Keratinocyte (primary cell): ENCODE measurements at regions not wholly inside any gene's neighbourhood (a gene's known extent, or its start where the extent isn't known, plus 50 kb on each side); places are given as distances from the start of the nearest gene placed in this dataset.

Experiments
- DNase-seq: peaks from one replicate; pipeline ENCODE4 v3.0.0-alpha.2; 2011; ENCODE audit warnings: low read depth, missing footprints, low spot score
- FAIRE-seq: peaks from 2 replicates; lab custom pipeline; 2011; peaks lifted over from hg19 to GRCh38; lab: Jason Lieb, UNC
- H2AFZ ChIP-seq: 2 replicates; pipeline ENCODE4 v1.6.0; 2012; ENCODE audit warnings: low read length, control low read depth, inconsistent platforms; ENCODE audit not compliant: control insufficient read depth
- H3K27ac ChIP-seq: 2 replicates; pipeline ENCODE4 v1.5.1; 2011; ENCODE audit warnings: low read length; ENCODE audit not compliant: control insufficient read depth, insufficient read depth
- H3K27me3 ChIP-seq: 3 replicates; pipeline ENCODE4 v1.6.0; 2011; ENCODE audit warnings: low read length; ENCODE audit not compliant: control insufficient read depth, insufficient read depth; ENCODE audit errors: extremely low read depth
- H3K36me3 ChIP-seq, 2 experiments: 2 replicates in 1 of 2; 3 replicates in 1 of 2; pipeline ENCODE4 v1.5.1; 2011; ENCODE audit warnings: low read length in 2 of 2, mild to moderate bottlenecking in 1 of 2; ENCODE audit not compliant: control insufficient read depth in 2 of 2, insufficient read depth in 2 of 2; ENCODE audit errors: extremely low read depth in 1 of 2
- H3K4me1 ChIP-seq: 3 replicates; pipeline ENCODE4 v1.5.1; 2011; ENCODE audit warnings: low read length; ENCODE audit not compliant: control insufficient read depth, insufficient read depth; ENCODE audit errors: extremely low read depth
- H3K4me2 ChIP-seq: 3 replicates; pipeline ENCODE4 v1.6.0; 2011; ENCODE audit warnings: low read depth, low read length; ENCODE audit not compliant: control insufficient read depth, insufficient read depth; ENCODE audit errors: extremely low read depth
- H3K4me3 ChIP-seq, 3 experiments: fragments of 200-600 bp in 1 of 3; sonication (generic) in 1 of 3; 2 replicates in 2 of 3; 3 replicates in 1 of 3; pipeline ENCODE4 v1.5.1; 2011 to 2016; ENCODE audit warnings: low read length in 3 of 3, mild to moderate bottlenecking in 3 of 3, control low read depth in 2 of 3, inconsistent platforms in 1 of 3, low read depth in 1 of 3, mixed read lengths in 1 of 3, mixed run types in 1 of 3, moderate library complexity in 1 of 3; ENCODE audit not compliant: control insufficient read depth in 2 of 3, insufficient read depth in 2 of 3; ENCODE audit errors: extremely low read depth in 1 of 3
- H3K79me2 ChIP-seq: 2 replicates; pipeline ENCODE4 v1.6.0; 2012; ENCODE audit warnings: low read length; ENCODE audit not compliant: control insufficient read depth, insufficient read depth
- H3K9ac ChIP-seq: 3 replicates; pipeline ENCODE4 v1.6.0; 2011; ENCODE audit warnings: low read length; ENCODE audit not compliant: control insufficient read depth, insufficient read depth; ENCODE audit errors: extremely low read depth
- H3K9me1 ChIP-seq: 3 replicates; pipeline ENCODE4 v1.6.0; 2011; ENCODE audit warnings: low read length; ENCODE audit not compliant: control insufficient read depth, insufficient read depth; ENCODE audit errors: extremely low read depth
- H3K9me3 ChIP-seq: 2 replicates; pipeline ENCODE4 v1.5.1; 2012; ENCODE audit warnings: low read depth, low read length; ENCODE audit not compliant: control insufficient read depth
- H4K20me1 ChIP-seq: 3 replicates; pipeline ENCODE4 v1.6.0; 2011; ENCODE audit warnings: low read length; ENCODE audit not compliant: control insufficient read depth, insufficient read depth; ENCODE audit errors: extremely low read depth
- EZH2 ChIP-seq: IDR thresholded peaks from one replicate; pipeline ENCODE4 v1.6.1; 2012; ENCODE audit warnings: inconsistent platforms, mild to moderate bottlenecking, low read length, moderate library complexity
- dilution Hi-C: fragments of 300-500 bp; cut with MboI; formaldehyde crosslinking; loops from one replicate; pipeline ENCODE4 v1.7.0; 2020; ENCODE audit warnings: low sequenced_read_pairs; ENCODE audit not compliant: extremely low pct_ligation_motif_present
- TF ChIP-seq, protein P1 (sequence below), 3 experiments: IDR thresholded peaks in 1 of 3; conservative IDR thresholded peaks in 1 of 3; optimal IDR thresholded peaks in 1 of 3; 2 replicates in 2 of 3; 3 replicates in 1 of 3; pipeline versions ENCODE3 to v1.5.1; 2011; ENCODE audit warnings: low read length in 3 of 3, mild to moderate bottlenecking in 3 of 3, moderate library complexity in 2 of 3, control low read depth in 1 of 3, inconsistent platforms in 1 of 3; ENCODE audit not compliant: insufficient read depth in 2 of 3; ENCODE audit errors: extremely low read depth in 1 of 3

DNA sequence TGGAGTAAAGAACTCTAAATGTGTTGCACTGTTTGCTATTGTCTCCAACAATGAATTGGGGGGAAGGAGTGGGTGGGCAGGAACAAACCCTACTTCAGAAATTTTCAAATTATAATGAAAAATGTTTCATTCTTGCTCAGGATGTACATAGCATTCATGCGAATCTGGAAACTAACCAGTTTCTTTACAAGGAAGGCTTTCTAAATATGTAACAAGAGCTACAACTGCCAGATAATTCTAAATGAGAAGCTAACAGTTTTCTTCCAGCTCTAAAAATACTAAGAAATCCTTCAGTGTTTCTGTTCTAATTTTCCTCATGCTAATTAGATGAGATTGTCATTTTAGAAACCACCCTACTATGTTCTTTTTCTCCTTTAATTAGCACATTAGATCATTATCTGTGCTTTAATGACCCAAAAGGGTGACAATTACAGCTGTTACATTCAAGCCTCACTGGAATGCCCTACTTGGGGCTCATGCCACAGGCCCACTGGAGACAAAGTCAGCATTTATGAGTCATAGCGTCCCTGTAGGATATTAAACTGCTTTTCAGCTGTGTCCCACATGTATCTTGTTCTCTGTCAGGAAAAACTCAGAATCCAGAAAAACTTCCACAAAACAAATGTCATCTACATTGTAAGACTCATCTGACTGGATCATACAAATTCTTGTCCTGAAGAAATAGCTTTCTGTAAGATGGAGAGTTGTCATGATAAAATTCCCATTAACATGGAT lies 804.6 kb upstream of the CXADR start:
- no peak overlapping the region for H3K4me2 ChIP-seq
- no peaks in the 10 kb centered on the region for H4K20me1 ChIP-seq
- no peaks in the 10 kb centered on the region for H3K4me1 ChIP-seq
- dilution Hi-C loops: no loop called here
- H3K9ac ChIP-seq: no peak overlapping the region
- no peak for DNase-seq
- no peaks in the 10 kb centered on the region for H3K9me1 ChIP-seq
- H3K36me3 ChIP-seq: no peaks in the 10 kb centered on the region
- H3K27me3 ChIP-seq: no peaks in the 10 kb centered on the region
- FAIRE-seq: no peak
- H3K27ac ChIP-seq: no peak overlapping the region
- H3K4me3 ChIP-seq: no peak overlapping the region
- no peaks in the 10 kb centered on the region for H3K9me3 ChIP-seq
- H2AFZ ChIP-seq: no peak overlapping the region
- no peaks in the 10 kb centered on the region for H3K79me2 ChIP-seq
- TF ChIP-seq, protein P1, sequence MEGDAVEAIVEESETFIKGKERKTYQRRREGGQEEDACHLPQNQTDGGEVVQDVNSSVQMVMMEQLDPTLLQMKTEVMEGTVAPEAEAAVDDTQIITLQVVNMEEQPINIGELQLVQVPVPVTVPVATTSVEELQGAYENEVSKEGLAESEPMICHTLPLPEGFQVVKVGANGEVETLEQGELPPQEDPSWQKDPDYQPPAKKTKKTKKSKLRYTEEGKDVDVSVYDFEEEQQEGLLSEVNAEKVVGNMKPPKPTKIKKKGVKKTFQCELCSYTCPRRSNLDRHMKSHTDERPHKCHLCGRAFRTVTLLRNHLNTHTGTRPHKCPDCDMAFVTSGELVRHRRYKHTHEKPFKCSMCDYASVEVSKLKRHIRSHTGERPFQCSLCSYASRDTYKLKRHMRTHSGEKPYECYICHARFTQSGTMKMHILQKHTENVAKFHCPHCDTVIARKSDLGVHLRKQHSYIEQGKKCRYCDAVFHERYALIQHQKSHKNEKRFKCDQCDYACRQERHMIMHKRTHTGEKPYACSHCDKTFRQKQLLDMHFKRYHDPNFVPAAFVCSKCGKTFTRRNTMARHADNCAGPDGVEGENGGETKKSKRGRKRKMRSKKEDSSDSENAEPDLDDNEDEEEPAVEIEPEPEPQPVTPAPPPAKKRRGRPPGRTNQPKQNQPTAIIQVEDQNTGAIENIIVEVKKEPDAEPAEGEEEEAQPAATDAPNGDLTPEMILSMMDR (optimal IDR thresholded peaks at IDR 0.05 in 1 of 3, IDR thresholded peaks at IDR 0.05 in 1 of 3, conservative IDR thresholded peaks at IDR 0.05 in 1 of 3; ENCODE audit: extremely low read depth in 1 of 3, insufficient read depth in 2 of 3, low read length in 3 of 3): no peak

- H3K9me3 ChIP-seq: no peaks in the 10 kb centered on the region
- no peaks in the 10 kb centered on the region for H3K27me3 ChIP-seq
- no peaks in the 10 kb centered on the region for H3K79me2 ChIP-seq
- no peak overlapping the region for H3K27ac ChIP-seq
- H3K9me1 ChIP-seq: no peaks in the 10 kb centered on the region
- no peak overlapping the region for H3K4me3 ChIP-seq
- FAIRE-seq (no peak), DNase-seq (no peak)
- TF ChIP-seq, protein P1 (optimal IDR thresholded peaks at IDR 0.05 in 1 of 3, IDR thresholded peaks at IDR 0.05 in 1 of 3, conservative IDR thresholded peaks at IDR 0.05 in 1 of 3; ENCODE audit: extremely low read depth in 1 of 3, insufficient read depth in 2 of 3, low read length in 3 of 3): no peak
- TF ChIP-seq EZH2: no peak
- H3K36me3 ChIP-seq: no peaks in the 10 kb centered on the region
- H3K4me1 ChIP-seq: no peaks in the 10 kb centered on the region
- H2AFZ ChIP-seq: no peak overlapping the region
- dilution Hi-C loops: no loop called here
- H3K4me2 ChIP-seq: no peak overlapping the region
- no peak overlapping the region for H3K9ac ChIP-seq
- no peaks in the 10 kb centered on the region for H4K20me1 ChIP-seq
These were observed 802.8 kb upstream of the CXADR start for GRCh38 chr21:16709866-16710550.
